ENCODE measurements at regions not wholly inside any gene's neighbourhood (a gene's known extent, or its start where the extent isn't known, plus 50 kb on each side); places are given as distances from the start of the nearest gene placed in this dataset.

DNA sequence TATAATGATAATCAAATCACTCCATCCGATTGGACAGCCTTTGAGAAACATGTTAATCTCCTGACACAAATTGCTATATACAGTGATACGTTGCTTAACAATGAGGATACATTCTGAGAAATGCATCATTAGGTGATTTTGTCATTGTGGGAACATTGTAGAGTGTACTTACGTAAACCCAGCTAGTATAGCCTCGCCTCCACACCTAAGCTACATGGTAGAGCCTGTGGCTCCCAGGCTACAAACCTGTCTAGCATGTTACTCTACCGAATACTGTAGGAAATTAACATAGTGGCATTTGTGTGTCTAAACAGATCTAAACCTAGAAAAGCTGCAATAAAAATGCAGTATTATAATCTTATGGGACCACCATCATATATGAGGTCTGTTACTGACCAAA is 128.6 kb upstream of the PWP1 start:
- TF ChIP-seq, protein P1, sequence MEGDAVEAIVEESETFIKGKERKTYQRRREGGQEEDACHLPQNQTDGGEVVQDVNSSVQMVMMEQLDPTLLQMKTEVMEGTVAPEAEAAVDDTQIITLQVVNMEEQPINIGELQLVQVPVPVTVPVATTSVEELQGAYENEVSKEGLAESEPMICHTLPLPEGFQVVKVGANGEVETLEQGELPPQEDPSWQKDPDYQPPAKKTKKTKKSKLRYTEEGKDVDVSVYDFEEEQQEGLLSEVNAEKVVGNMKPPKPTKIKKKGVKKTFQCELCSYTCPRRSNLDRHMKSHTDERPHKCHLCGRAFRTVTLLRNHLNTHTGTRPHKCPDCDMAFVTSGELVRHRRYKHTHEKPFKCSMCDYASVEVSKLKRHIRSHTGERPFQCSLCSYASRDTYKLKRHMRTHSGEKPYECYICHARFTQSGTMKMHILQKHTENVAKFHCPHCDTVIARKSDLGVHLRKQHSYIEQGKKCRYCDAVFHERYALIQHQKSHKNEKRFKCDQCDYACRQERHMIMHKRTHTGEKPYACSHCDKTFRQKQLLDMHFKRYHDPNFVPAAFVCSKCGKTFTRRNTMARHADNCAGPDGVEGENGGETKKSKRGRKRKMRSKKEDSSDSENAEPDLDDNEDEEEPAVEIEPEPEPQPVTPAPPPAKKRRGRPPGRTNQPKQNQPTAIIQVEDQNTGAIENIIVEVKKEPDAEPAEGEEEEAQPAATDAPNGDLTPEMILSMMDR (conservative IDR thresholded peaks at IDR 0.05; ENCODE audit: low read length) = no peak
- no peak for TF ChIP-seq EZH2phosphoT487 (IDR thresholded peaks at IDR 0.05; ENCODE audit: borderline replicate concordance)
